GM18511 (cell line): ENCODE measurements at regions not wholly inside any gene's neighbourhood (a gene's known extent, or its start where the extent isn't known, plus 50 kb on each side); places are given as distances from the start of the nearest gene placed in this dataset.

Experiments
- ATAC-seq: cut with Tn5 transposase; IDR thresholded peaks from one replicate; pipeline ENCODE4 v1.9.1; 2021; ENCODE audit warnings: mild to moderate bottlenecking, moderate library complexity; ENCODE audit not compliant: unreplicated experiment

GRCh38 chr2:9156483-9156882, 50.1 kb upstream of the ASAP2 start:
- ATAC-seq, result no peak

GRCh38 chr2:9154061-9154460, 52.6 kb upstream of the ASAP2 start:
- ATAC-seq, result no peak

- no peak for ATAC-seq
Measured at GRCh38 chr2:9153643-9153980, 53.0 kb upstream of the ASAP2 start.

- no peak for ATAC-seq
Measured at GRCh38 chr2:9152975-9153642, 53.5 kb upstream of the ASAP2 start.

GRCh38 chr2:9150906-9151305, 55.7 kb upstream of the ASAP2 start:
- ATAC-seq, result no peak

GRCh38 chr2:9150568-9150900, 56.1 kb upstream of the ASAP2 start:
- ATAC-seq, result no peak

GRCh38 chr2:9149726-9150567, 56.7 kb upstream of the ASAP2 start:
- no peak for ATAC-seq

GRCh38 chr2:9149388-9149660, 57.3 kb upstream of the ASAP2 start:
- ATAC-seq, result no peak

- no peak for ATAC-seq
Measured at GRCh38 chr2:9146646-9147045, 60.0 kb upstream of the ASAP2 start.

- no peak for ATAC-seq
Measured at GRCh38 chr2:9145752-9146430, 60.7 kb upstream of the ASAP2 start.

- no peak for ATAC-seq
Measured at GRCh38 chr2:9145109-9145751, 61.4 kb upstream of the ASAP2 start.

- no peak for ATAC-seq
Measured at GRCh38 chr2:9144617-9145016, 62.0 kb upstream of the ASAP2 start.

- ATAC-seq, result no peak
Measured at GRCh38 chr2:9144046-9144445, 62.6 kb upstream of the ASAP2 start.

GRCh38 chr2:9143264-9143815, 63.3 kb upstream of the ASAP2 start:
- peak; percentile 14 for ATAC-seq

- peak; percentile 91 for ATAC-seq
Measured at GRCh38 chr2:9142551-9143263, 63.9 kb upstream of the ASAP2 start.

GRCh38 chr2:9141706-9142460, 64.7 kb upstream of the ASAP2 start:
- no peak for ATAC-seq

- no peak for ATAC-seq
Measured at GRCh38 chr2:9141091-9141667, 65.4 kb upstream of the ASAP2 start.

GRCh38 chr2:9140645-9141044, 66.0 kb upstream of the ASAP2 start:
- ATAC-seq, result no peak

- peak; percentile 47 for ATAC-seq
Measured at GRCh38 chr2:9139491-9140443, 66.8 kb upstream of the ASAP2 start.
